Lung (tissue), 11 donors: ENCODE measurements at regions not wholly inside any gene's neighbourhood (a gene's known extent, or its start where the extent isn't known, plus 50 kb on each side); places are given as distances from the start of the nearest gene placed in this dataset.
"Not testable (repeated sequence)": the region's sequence is repeated elsewhere in the genome, so short reads cannot be mapped to it uniquely, and the experiment has no call there.

ENCODE experiments used
- ATAC-seq: fragments of 200-7000 bp; cut with Tn5 transposase; one replicate; pipeline ENCODE4 v1.9.1; 2020; ENCODE audit warnings: moderate number of reproducible peaks; ENCODE audit not compliant: insufficient read depth, low FRiP score
- DNase-seq, 3 donors: peaks; one replicate each; pipeline ENCODE4 v3.0.0-alpha.2; 2013 to 2017
- H3K27ac ChIP-seq, 2 donors: one replicate each; pipeline ENCODE4 v1.5.1; 2013; ENCODE audit warnings: mild to moderate bottlenecking in 2 of 2, moderate library complexity in 2 of 2, control low read depth in 1 of 2, inconsistent platforms in 1 of 2, low read depth in 1 of 2, low read length in 1 of 2
- H3K27me3 ChIP-seq, 3 donors: one replicate each; pipeline ENCODE4 v1.5.1; 2013; ENCODE audit warnings: low read length in 2 of 3; ENCODE audit not compliant: control insufficient read depth in 3 of 3, insufficient read depth in 3 of 3
- H3K36me3 ChIP-seq, 4 donors: one replicate each; pipeline ENCODE4 v1.5.1; 2013; ENCODE audit warnings: low read length in 4 of 4, mild to moderate bottlenecking in 1 of 4, moderate library complexity in 1 of 4; ENCODE audit not compliant: control insufficient read depth in 4 of 4, insufficient read depth in 4 of 4
- H3K4me1 ChIP-seq, 5 donors: one replicate each; pipeline ENCODE4 v1.5.1; 2013; ENCODE audit warnings: low read length in 5 of 5, mild to moderate bottlenecking in 2 of 5, moderate library complexity in 1 of 5; ENCODE audit not compliant: control insufficient read depth in 5 of 5, insufficient read depth in 5 of 5
- H3K4me3 ChIP-seq: one replicate; pipeline ENCODE4 v1.5.1; 2013; ENCODE audit warnings: mild to moderate bottlenecking, control low read depth, moderate library complexity
- H3K9ac ChIP-seq, 2 donors: one replicate each; pipeline ENCODE4 v1.5.1; 2013; ENCODE audit warnings: low read length in 2 of 2, control low read depth in 1 of 2; ENCODE audit not compliant: insufficient read depth in 1 of 2
- H3K9me3 ChIP-seq, 4 donors: one replicate each; pipeline ENCODE4 v1.5.1; 2013; ENCODE audit warnings: low read length in 3 of 4, mild to moderate bottlenecking in 1 of 4, moderate library complexity in 1 of 4; ENCODE audit not compliant: control insufficient read depth in 4 of 4, insufficient read depth in 3 of 4
- CTCF ChIP-seq: IDR thresholded peaks from 2 replicates; pipeline ENCODE4 v1.5.1; 2012; ENCODE audit warnings: mild to moderate bottlenecking; ENCODE audit errors: control extremely low read depth, extremely low read depth
- WGBS, 2 donors: extraction: QIAGEN DNeasy Blood & Tissue Kit; methylation state at CpG; one replicate each; pipeline ENCODE4 v1.1.7; 2013; 5-methylcytosine and 5-hydroxymethylcytosine counted together
- donor health status: control.
- donor health status: control.
- donor health status: Bipolar disorder and iron deficiency.
- donor health status: healthy.
- donor health status: DM: yes; HTN: yes; CAD: no.

DNA sequence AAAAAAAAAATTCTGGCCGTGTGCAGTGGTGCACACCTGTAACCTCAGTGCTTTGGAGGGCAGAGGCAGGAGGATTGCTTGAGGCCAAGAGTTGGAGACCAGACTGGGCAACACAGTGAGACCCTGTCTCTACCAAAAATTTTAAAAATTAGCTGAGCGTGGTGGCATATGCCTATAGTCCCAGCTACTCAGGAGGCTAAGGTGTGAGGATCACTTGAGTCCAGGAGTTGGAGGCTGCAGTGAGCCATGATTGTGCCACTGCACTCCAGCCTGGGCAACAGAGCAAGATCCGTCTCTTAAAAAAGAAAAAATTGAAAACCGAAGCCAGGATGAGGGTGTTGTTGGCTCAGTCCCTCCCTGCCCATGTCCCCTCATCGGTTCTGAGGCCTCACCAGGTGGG, 55.9 kb upstream of the PAX7 start:
- Histone ChIP-seq H3K9ac (no peak overlapping the region), H3K4me3 (no peak overlapping the region), H3K27ac (no peak overlapping the region), H3K36me3 (no peaks in the 10 kb centered on the region), H3K9me3 (no peaks in the 10 kb centered on the region), H3K27me3 (peaks cover 0 to 3% (median 3%) of the 10 kb centered on the region in 3 donors), H3K4me1 (no peaks in the 10 kb centered on the region)
- no peak for TF ChIP-seq CTCF
- DNase-seq (no peak), ATAC-seq (no peak)
- WGBS, 2 donors = 74 to 81% methylated on average over 5 of the region's 5 CpGs

GRCh38 chr1:18575620-18576019, 55.0 kb upstream of the PAX7 start:
- Histone ChIP-seq H3K36me3 (no peaks in the 10 kb centered on the region), H3K27me3 (peaks cover 0 to 3% (median 3%) of the 10 kb centered on the region in 3 donors), H3K4me3 (no peak overlapping the region), H3K4me1 (no peaks in the 10 kb centered on the region), H3K9ac (no peak overlapping the region), H3K27ac (no peak overlapping the region), H3K9me3 (no peaks in the 10 kb centered on the region)
- DNase-seq (peak; percentile 43 to 80 (median 66)), ATAC-seq (no peak)
- TF ChIP-seq CTCF = no peak
- 10 to 23% methylated on average over 8 of the region's 8 CpGs for whole genome bisulfite sequencing, 2 donors

- no peak for ATAC-seq
- no peak for DNase-seq
- no peak for TF ChIP-seq CTCF
- no peaks in the 10 kb centered on the region for H3K9me3 ChIP-seq
- WGBS, 2 donors = 72 to 82% methylated on average over 6 of the region's 6 CpGs
- H3K4me1 ChIP-seq = no peaks in the 10 kb centered on the region
- H3K27me3 ChIP-seq = peaks cover 0 to 3% (median 0%) of the 10 kb centered on the region in 3 donors
- H3K9ac ChIP-seq = no peak overlapping the region
- no peaks in the 10 kb centered on the region for H3K36me3 ChIP-seq
- no peak overlapping the region for H3K27ac ChIP-seq
- H3K4me3 ChIP-seq = no peak overlapping the region
Measured at GRCh38 chr1:18578271-18578670, 52.4 kb upstream of the PAX7 start.

DNA sequence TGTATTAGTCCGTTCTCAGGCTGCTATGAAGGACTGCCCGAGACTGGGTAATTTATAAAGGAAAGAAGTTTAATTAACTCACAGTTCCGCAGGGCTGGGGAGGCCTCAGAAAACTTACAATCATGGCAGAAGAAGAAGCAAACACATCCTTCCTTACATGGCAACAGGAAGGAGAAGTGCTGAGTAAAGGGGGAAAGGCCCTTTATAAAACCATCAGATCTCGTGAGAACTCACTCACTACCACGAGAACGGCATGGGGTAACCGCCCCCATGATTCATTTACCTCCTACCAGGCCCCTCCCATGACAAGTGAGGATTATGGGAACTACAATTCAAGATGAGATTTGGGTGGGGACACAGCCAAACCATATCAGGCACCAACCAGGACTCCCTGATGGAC, 51.4 kb upstream of the PAX7 start:
- not testable (repeated sequence) for DNase-seq, ATAC-seq, H3K36me3 ChIP-seq, H3K9ac ChIP-seq, H3K27me3 ChIP-seq, H3K27ac ChIP-seq, H3K4me3 ChIP-seq, H3K4me1 ChIP-seq, H3K9me3 ChIP-seq
- WGBS, 2 donors = 57 to 66% methylated on average over 7 of the region's 7 CpGs
